ENCODE measurements at regions not wholly inside any gene's neighbourhood (a gene's known extent, or its start where the extent isn't known, plus 50 kb on each side); places are given as distances from the start of the nearest gene placed in this dataset.

DNA sequence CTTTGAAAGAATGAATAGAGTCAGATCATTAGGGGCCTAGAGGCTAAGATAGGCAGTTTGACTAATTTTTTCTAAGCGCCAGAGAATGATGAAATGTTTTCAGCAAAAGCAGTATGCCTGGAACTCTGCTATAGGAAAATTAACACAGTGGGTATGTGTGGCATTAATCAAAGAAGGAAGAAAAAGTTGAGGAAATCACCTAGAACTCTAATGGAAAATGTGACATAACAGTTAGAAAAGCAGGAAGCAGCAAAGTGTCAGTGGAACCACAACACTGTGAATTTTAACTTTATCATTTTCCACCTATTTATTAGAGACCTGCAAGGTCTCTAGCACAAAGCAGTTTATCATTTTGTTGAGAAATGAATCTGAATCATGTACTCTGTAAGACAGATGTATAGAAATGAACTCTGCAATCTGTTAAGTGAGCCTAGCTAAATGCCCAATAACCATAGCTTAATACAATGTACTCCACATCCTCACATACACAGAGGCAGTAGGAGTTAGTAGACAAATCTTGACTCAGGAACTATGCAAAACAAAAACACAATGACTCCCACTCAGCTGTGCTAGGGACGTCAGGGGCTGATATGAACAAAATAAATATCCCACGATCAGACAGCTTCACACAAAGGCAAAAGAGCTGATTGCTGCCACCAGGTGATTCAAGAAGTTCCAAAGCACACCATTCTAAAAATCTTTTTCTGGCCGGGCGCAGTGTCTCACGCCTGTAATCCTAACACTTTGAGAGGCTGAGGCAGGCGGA, 500.7 kb upstream of the NFIA start:
- H3K9me3 ChIP-seq (ENCODE audit: control insufficient read depth, low read length, poor library complexity, severe bottlenecking), result no peaks in the 10 kb centered on the region
- Mint-ChIP-seq H3K4me3 (no peak overlapping the region), H3K4me1 (no peaks in the 10 kb centered on the region), H3K27me3 (no peaks in the 10 kb centered on the region), H3K27ac (no peak overlapping the region), H3K36me3 (ENCODE audit: low read depth) (no peaks in the 10 kb centered on the region)
- ATAC-seq (no peak), DNase-seq (no peak)

GRCh38 chr1:60577029-60577428, 503.5 kb upstream of the C1orf87 start:
- H3K36me3 Mint-ChIP-seq (ENCODE audit: low read depth), result no peaks in the 10 kb centered on the region
- no peak overlapping the region for H3K27ac Mint-ChIP-seq
- no peak for ATAC-seq
- H3K4me1 Mint-ChIP-seq, result no peaks in the 10 kb centered on the region
- H3K27me3 Mint-ChIP-seq, result no peaks in the 10 kb centered on the region
- no peak for DNase-seq
- H3K9me3 ChIP-seq (ENCODE audit: control insufficient read depth, low read length, poor library complexity, severe bottlenecking), result no peaks in the 10 kb centered on the region
- no peak overlapping the region for H3K4me3 Mint-ChIP-seq

- Mint-ChIP-seq H3K4me1 (no peaks in the 10 kb centered on the region), H3K27me3 (no peaks in the 10 kb centered on the region), H3K36me3 (ENCODE audit: low read depth) (no peaks in the 10 kb centered on the region), H3K4me3 (no peak overlapping the region), H3K27ac (no peak overlapping the region)
- ATAC-seq (no peak), DNase-seq (no peak)
- H3K9me3 ChIP-seq (ENCODE audit: control insufficient read depth, low read length, poor library complexity, severe bottlenecking), result no peaks in the 10 kb centered on the region
These were observed 501.9 kb upstream of the C1orf87 start for GRCh38 chr1:60575326-60575977.

GRCh38 chr1:60573726-60574409, 500.3 kb upstream of the C1orf87 start:
- no peak overlapping the region for H3K27ac Mint-ChIP-seq
- no peaks in the 10 kb centered on the region for H3K36me3 Mint-ChIP-seq (ENCODE audit: low read depth)
- DNase-seq, result no peak
- no peaks in the 10 kb centered on the region for H3K4me1 Mint-ChIP-seq
- ATAC-seq, result no peak
- no peak overlapping the region for H3K4me3 Mint-ChIP-seq
- H3K27me3 Mint-ChIP-seq, result no peaks in the 10 kb centered on the region
- H3K9me3 ChIP-seq (ENCODE audit: control insufficient read depth, low read length, poor library complexity, severe bottlenecking), result no peaks in the 10 kb centered on the region

DNA sequence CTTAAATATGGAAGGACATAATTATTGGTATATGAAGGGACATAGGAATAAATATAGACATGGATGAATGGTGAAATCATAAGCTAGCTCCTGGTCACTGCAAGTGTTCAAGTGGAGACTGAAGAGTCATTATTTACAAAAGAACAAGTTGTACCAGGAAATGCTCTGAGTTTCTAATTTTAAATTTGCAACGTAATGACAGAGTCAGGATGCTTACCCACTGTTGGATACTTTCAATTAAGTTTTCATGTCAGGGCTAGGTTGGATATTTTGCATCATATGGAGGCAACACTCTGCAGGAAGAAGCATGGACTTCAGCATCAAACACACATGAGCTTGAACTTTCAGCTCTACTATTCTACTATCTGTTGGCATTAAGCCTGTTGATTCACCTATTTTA, 499.6 kb upstream of the C1orf87 start:
- Mint-ChIP-seq H3K36me3 (ENCODE audit: low read depth) (no peaks in the 10 kb centered on the region), H3K27ac (no peak overlapping the region), H3K4me3 (no peak overlapping the region), H3K4me1 (no peaks in the 10 kb centered on the region), H3K27me3 (no peaks in the 10 kb centered on the region)
- no peak for DNase-seq
- H3K9me3 ChIP-seq (ENCODE audit: control insufficient read depth, low read length, poor library complexity, severe bottlenecking), result no peaks in the 10 kb centered on the region
- ATAC-seq, result no peak

DNA sequence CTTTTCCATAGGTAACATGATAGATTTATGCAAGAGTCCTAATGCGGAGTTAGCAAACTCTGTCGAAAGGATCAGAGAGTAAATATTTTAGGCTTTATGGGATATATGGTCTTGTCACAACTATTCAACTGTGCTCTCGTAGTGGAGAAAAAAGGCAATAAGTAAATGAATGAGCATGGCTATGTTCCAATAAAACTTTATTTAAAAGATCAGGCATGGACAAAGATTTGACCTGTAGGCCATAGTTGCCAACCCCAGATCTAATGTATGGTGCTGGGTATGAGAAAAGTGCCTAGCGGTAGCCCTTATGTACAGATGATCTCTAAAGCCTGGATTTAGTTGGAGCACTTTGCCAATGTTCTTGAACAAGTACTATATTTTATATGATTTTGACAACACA, 498.8 kb upstream of the C1orf87 start:
- Mint-ChIP-seq H3K27ac (no peak overlapping the region), H3K4me3 (no peak overlapping the region)

DNA sequence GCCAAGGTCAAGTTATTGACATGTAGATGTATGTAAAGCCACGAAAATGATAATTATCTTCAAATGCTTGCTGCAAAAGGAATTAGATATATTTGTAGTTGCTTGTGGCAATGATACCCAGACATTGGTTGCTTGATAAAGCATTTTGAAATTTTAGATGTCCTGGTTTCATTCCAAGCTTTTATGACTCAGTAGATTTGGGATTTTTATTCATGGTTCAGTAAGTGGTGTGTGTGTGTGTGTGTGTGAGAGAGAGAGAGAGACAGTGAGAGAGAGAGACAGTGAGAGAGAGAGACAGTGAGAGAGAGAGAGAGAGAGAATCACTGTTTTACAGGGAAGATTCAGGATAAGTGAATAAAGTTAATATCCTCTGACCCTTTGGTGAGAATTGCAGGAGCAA, 498.2 kb upstream of the C1orf87 start:
- no peaks in the 10 kb centered on the region for H3K4me1 Mint-ChIP-seq
- no peaks in the 10 kb centered on the region for H3K27me3 Mint-ChIP-seq
- H3K9me3 ChIP-seq (ENCODE audit: control insufficient read depth, low read length, poor library complexity, severe bottlenecking), result no peaks in the 10 kb centered on the region
- H3K36me3 Mint-ChIP-seq (ENCODE audit: low read depth), result no peaks in the 10 kb centered on the region
- ATAC-seq (no peak), DNase-seq (no peak)
- no peak overlapping the region for H3K4me3 Mint-ChIP-seq
- no peak overlapping the region for H3K27ac Mint-ChIP-seq

More for the DNA sequence above, 498.8 kb upstream of the C1orf87 start:
- Mint-ChIP-seq H3K4me1 (no peaks in the 10 kb centered on the region), H3K36me3 (ENCODE audit: low read depth) (no peaks in the 10 kb centered on the region), H3K27me3 (no peaks in the 10 kb centered on the region)
- no peaks in the 10 kb centered on the region for H3K9me3 ChIP-seq (ENCODE audit: control insufficient read depth, low read length, poor library complexity, severe bottlenecking)
- no peak for ATAC-seq
- no peak for DNase-seq

DNA sequence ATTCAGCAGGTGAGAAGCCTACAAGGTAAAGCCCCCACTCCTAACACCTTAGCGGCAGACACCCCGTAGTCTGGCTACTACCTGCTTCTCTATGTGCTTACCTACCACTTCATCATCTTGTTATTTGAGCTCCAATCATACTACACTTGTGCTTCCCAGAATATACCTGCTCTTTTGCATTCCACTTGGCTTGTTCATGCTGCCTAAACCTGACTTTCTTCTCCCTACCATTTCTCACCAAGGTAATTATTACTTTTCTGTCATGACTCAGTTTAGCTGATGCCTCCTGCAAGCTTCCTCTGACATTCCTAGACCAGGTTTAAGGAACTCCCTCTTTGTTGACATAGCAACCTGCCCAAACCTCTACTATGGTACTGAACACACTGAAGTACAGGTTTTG, 495.6 kb upstream of the C1orf87 start:
- DNase-seq, result no peak
- Mint-ChIP-seq H3K27ac (no peak overlapping the region), H3K36me3 (ENCODE audit: low read depth) (no peaks in the 10 kb centered on the region), H3K4me3 (no peak overlapping the region), H3K4me1 (no peaks in the 10 kb centered on the region), H3K27me3 (peaks cover 6% of the 10 kb centered on the region)
- no peaks in the 10 kb centered on the region for H3K9me3 ChIP-seq (ENCODE audit: control insufficient read depth, low read length, poor library complexity, severe bottlenecking)
- no peak for ATAC-seq

DNA sequence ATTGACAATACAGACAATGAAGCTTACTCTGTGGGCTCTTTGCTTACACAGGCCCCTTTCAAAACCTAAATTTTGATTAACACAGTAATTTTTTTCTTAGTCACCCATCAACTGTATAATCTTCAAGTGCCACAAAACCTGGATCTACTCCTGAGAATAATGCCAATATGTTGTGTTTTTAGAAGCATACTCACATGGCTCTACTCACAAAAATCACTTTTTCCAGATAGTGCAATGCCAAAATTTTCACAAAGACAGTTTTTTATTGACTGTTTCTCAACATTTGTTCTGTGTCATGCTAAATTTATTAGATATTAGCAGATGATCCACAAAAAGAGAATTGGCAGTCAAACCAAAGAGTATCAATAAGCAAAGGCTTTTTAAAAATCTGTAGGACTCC, 493.7 kb upstream of the C1orf87 start:
- DNase-seq (no peak), ATAC-seq (no peak)
- Mint-ChIP-seq H3K4me1 (no peaks in the 10 kb centered on the region), H3K27ac (no peak overlapping the region), H3K4me3 (no peak overlapping the region), H3K27me3 (peaks cover 6% of the 10 kb centered on the region), H3K36me3 (ENCODE audit: low read depth) (no peaks in the 10 kb centered on the region)
- H3K9me3 ChIP-seq (ENCODE audit: control insufficient read depth, low read length, poor library complexity, severe bottlenecking), result peaks cover 2% of the 10 kb centered on the region

DNA sequence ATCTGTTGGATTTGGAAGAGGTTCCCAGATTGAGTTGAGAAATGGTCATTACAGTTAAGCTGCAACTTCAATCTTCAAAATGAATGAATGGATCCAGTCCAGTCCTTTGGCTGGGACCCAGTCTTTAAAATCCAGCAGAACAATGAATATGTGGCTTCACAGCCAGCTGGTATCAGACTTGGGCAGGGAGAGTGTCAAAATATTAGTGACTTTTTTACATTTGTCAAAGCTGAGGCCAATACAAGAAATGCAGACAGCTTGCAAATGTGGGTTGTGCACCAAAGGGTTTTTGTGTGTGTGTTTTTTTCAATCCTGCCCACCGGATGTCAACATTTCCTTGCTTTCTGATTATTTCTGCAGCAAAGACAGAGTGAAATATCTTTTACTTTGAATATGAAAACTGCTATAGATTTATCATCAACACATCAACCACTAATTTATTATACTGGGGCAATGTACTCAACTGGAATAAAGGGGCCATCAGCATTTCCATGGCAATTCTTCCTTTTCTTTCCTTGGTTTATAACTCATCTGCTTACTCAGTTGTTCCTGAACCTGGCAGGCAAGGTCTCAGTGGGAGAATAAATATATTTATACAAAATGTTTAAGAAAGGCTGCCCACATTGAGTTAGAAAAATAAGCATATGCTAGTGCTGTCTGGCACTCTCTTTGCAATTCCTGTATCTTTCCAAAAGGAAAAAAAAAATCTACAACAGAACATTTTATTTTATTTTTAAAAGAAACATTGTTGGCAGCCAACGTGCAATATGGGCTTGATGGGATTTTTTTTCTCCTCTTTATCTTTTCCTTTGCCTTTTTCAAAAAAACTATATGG, 491.6 kb upstream of the C1orf87 start:
- H3K9me3 ChIP-seq (ENCODE audit: control insufficient read depth, low read length, poor library complexity, severe bottlenecking), result peaks cover 3% of the 10 kb centered on the region
- peaks cover 6% of the 10 kb centered on the region for H3K27me3 Mint-ChIP-seq
- ATAC-seq (no peak), DNase-seq (no peak)
- no peak overlapping the region for H3K27ac Mint-ChIP-seq
- H3K36me3 Mint-ChIP-seq (ENCODE audit: low read depth), result no peaks in the 10 kb centered on the region
- H3K4me3 Mint-ChIP-seq, result no peak overlapping the region
- H3K4me1 Mint-ChIP-seq, result no peaks in the 10 kb centered on the region

DNA sequence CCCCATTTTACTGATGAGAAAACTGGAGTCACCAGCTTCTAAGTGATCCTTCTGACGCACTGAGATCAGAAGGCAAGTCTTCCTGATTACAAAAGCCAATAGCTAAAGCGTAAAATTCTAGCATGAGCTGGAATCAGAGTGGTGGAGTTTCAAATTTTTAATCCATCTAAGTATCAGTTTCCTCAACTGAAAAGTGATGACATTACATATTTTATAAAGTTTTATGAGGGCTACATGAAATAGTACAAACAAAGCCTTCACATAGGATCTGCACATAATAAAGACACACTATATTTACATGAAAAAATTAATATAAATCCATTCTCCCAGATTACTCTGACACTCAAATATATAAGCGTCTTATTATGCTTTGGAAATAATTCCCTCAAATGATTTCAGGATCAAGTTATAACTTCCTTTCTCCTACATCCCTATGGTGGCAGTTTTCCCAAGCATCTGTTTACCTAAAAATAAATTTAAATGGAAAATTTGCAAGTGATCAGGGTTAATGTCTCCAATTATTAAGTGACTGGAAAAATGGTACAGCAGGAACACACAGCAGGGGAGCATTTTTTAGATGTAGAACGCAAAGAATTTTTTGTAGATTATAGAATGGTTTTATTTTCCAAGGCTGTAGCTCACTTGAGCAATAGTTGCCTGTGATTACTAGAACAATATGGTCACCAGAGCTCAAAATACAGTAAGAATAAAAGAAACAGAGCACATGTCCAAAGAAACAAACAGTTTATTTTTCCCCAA, 490.4 kb upstream of the C1orf87 start:
- H3K4me3 Mint-ChIP-seq, result no peak overlapping the region
- no peak overlapping the region for H3K27ac Mint-ChIP-seq
- DNase-seq, result no peak
- peaks cover 6% of the 10 kb centered on the region for H3K27me3 Mint-ChIP-seq
- ATAC-seq, result no peak
- H3K4me1 Mint-ChIP-seq, result no peaks in the 10 kb centered on the region
- peaks cover 3% of the 10 kb centered on the region for H3K9me3 ChIP-seq (ENCODE audit: control insufficient read depth, low read length, poor library complexity, severe bottlenecking)
- no peaks in the 10 kb centered on the region for H3K36me3 Mint-ChIP-seq (ENCODE audit: low read depth)

GRCh38 chr1:60562740-60563139, 489.2 kb upstream of the C1orf87 start:
- no peak overlapping the region for H3K4me3 Mint-ChIP-seq
- H3K36me3 Mint-ChIP-seq (ENCODE audit: low read depth), result no peaks in the 10 kb centered on the region
- DNase-seq, result no peak
- no peak overlapping the region for H3K27ac Mint-ChIP-seq
- no peak for ATAC-seq
- H3K27me3 Mint-ChIP-seq, result peaks cover 6% of the 10 kb centered on the region
- peaks cover 3% of the 10 kb centered on the region for H3K9me3 ChIP-seq (ENCODE audit: control insufficient read depth, low read length, poor library complexity, severe bottlenecking)
- no peaks in the 10 kb centered on the region for H3K4me1 Mint-ChIP-seq

All from T-helper 17 cell (primary cell).